H1 (cell line): ENCODE measurements at regions not wholly inside any gene's neighbourhood (a gene's known extent, or its start where the extent isn't known, plus 50 kb on each side); places are given as distances from the start of the nearest gene placed in this dataset.

Experiments
- CTCF ChIA-PET: fragments of 300-600 bp; sonication (Branson Sonifier 250); formaldehyde crosslinking; loops from one replicate; lab custom pipeline; 2021; ENCODE audit not compliant: partially characterized antibody; lab: Charles Lee
- POLR2A ChIA-PET: fragments of 300-600 bp; sonication (Branson Sonifier 250); formaldehyde crosslinking; loops from one replicate; lab custom pipeline; 2021; ENCODE audit warnings: inconsistent platforms; ENCODE audit not compliant: partially characterized antibody; lab: Charles Lee
- DNase-seq, 2 experiments: peaks; one replicate each; pipeline versions ENCODE4 v3.0.0 to v3.0.0-alpha.2; 2010 to 2022; ENCODE audit warnings: low spot score in 2 of 2, low read depth in 1 of 2, mixed read lengths in 1 of 2
- FAIRE-seq: peaks from 2 replicates; lab custom pipeline; 2011; peaks lifted over from hg19 to GRCh38; lab: Jason Lieb, UNC
- H2AFZ ChIP-seq: 2 replicates; pipeline ENCODE4 v1.8.1; 2012; ENCODE audit warnings: low read length, inconsistent platforms
- H2AK5ac ChIP-seq: 2 replicates; pipeline ENCODE4 v1.6.1; 2013; ENCODE audit warnings: low read depth, low read length
- H2BK120ac ChIP-seq: replicated peaks from 2 replicates; pipeline ENCODE3; 2013; ENCODE audit warnings: low read depth, low read length, inconsistent platforms
- H2BK12ac ChIP-seq: 2 replicates; pipeline ENCODE4 v1.6.1; 2013; ENCODE audit warnings: low read depth, low read length
- H2BK15ac ChIP-seq: 2 replicates; pipeline ENCODE4 v1.6.1; 2013; ENCODE audit warnings: low read length
- H2BK20ac ChIP-seq: 2 replicates; pipeline ENCODE4 v1.6.1; 2013; ENCODE audit warnings: low read length
- H2BK5ac ChIP-seq: 2 replicates; pipeline ENCODE4 v1.6.1; 2013; ENCODE audit warnings: low read depth, low read length
- H3K14ac ChIP-seq: 2 replicates; pipeline ENCODE4 v1.6.1; 2013; ENCODE audit warnings: inconsistent platforms; ENCODE audit not compliant: insufficient read length
- H3K18ac ChIP-seq: 2 replicates; pipeline ENCODE4 v1.6.1; 2013; ENCODE audit warnings: low read length; ENCODE audit errors: extremely low read depth
- H3K23ac ChIP-seq: 2 replicates; pipeline ENCODE4 v1.6.1; 2013; ENCODE audit warnings: inconsistent platforms; ENCODE audit not compliant: insufficient read length
- H3K23me2 ChIP-seq: 2 replicates; pipeline ENCODE4 v1.6.1; 2013; ENCODE audit warnings: low read depth, low read length
- H3K27ac ChIP-seq: 2 replicates; pipeline ENCODE4 v1.6.1; 2011; ENCODE audit warnings: low read depth, low read length, inconsistent platforms
- H3K27me3 ChIP-seq, 4 experiments: replicated peaks in 1 of 4; 1 replicate in 1 of 4; 2 replicates in 3 of 4; pipeline versions ENCODE4 v1.6.1 to v1.8.1; 2011 to 2013; ENCODE audit warnings: low read length in 3 of 4, mild to moderate bottlenecking in 3 of 4, inconsistent platforms in 2 of 4, mixed read lengths in 2 of 4, moderate library complexity in 1 of 4; ENCODE audit not compliant: control insufficient read depth in 3 of 4, insufficient read depth in 3 of 4; ENCODE audit errors: extremely low read depth in 1 of 4
- H3K36me3 ChIP-seq, 4 experiments: 2 replicates each; pipeline versions ENCODE4 v1.6.1 to v1.8.1; 2011 to 2013; ENCODE audit warnings: mild to moderate bottlenecking in 4 of 4, low read length in 3 of 4, moderate library complexity in 2 of 4, control low read depth in 1 of 4, inconsistent platforms in 1 of 4; ENCODE audit not compliant: insufficient read depth in 4 of 4, control insufficient read depth in 2 of 4
- H3K4ac ChIP-seq: replicated peaks from 2 replicates; pipeline ENCODE3; 2013; ENCODE audit warnings: low read length, low read depth, mixed read lengths, inconsistent platforms; ENCODE audit not compliant: insufficient read length
- H3K4me1 ChIP-seq, 4 experiments: replicated peaks in 1 of 4; 1 replicate in 1 of 4; 2 replicates in 3 of 4; pipeline versions ENCODE4 v1.6.1 to v1.8.1; 2011 to 2013; ENCODE audit warnings: low read length in 3 of 4, inconsistent platforms in 2 of 4, mixed read lengths in 1 of 4; ENCODE audit not compliant: insufficient read depth in 4 of 4, control insufficient read depth in 3 of 4
- H3K4me2 ChIP-seq, 2 experiments: 2 replicates each; pipeline versions ENCODE4 v1.6.1 to v1.8.1; 2011 to 2013; ENCODE audit warnings: low read depth in 2 of 2, low read length in 2 of 2, control low read depth in 1 of 2, inconsistent platforms in 1 of 2, mild to moderate bottlenecking in 1 of 2; ENCODE audit not compliant: insufficient read depth in 1 of 2
- H3K4me3 ChIP-seq, 4 experiments: fragments of 200-600, 300-600 bp in 1 of 4; sonication (generic), shearing (Covaris generic), sonication (Bioruptor Twin) in 1 of 4; 2 replicates each; pipeline versions ENCODE4 v1.5.1 to v1.8.1; 2011 to 2016; ENCODE audit warnings: low read length in 4 of 4, low read depth in 3 of 4, control low read depth in 2 of 4, inconsistent platforms in 2 of 4, mild to moderate bottlenecking in 2 of 4, mixed read lengths in 1 of 4, moderate library complexity in 1 of 4; ENCODE audit not compliant: insufficient read depth in 2 of 4; ENCODE audit errors: extremely low read depth in 1 of 4
- H3K56ac ChIP-seq: replicated peaks from 2 replicates; pipeline ENCODE3; 2013; ENCODE audit warnings: low read depth, mild to moderate bottlenecking, mixed read lengths, low read length, inconsistent platforms; ENCODE audit not compliant: insufficient read length
- H3K79me1 ChIP-seq: 2 replicates; pipeline ENCODE4 v1.6.1; 2013; ENCODE audit warnings: low read depth, low read length, control low read depth
- H3K79me2 ChIP-seq, 2 experiments: 2 replicates each; pipeline versions ENCODE4 v1.6.1 to v1.8.1; 2012 to 2013; ENCODE audit warnings: low read length in 2 of 2, mild to moderate bottlenecking in 2 of 2, inconsistent platforms in 1 of 2; ENCODE audit not compliant: insufficient read depth in 2 of 2, control insufficient read depth in 1 of 2
- H3K9ac ChIP-seq, 4 experiments: replicated peaks in 1 of 4; 1 replicate in 1 of 4; 2 replicates in 3 of 4; pipeline versions ENCODE4 v1.6.1 to v1.8.1; 2011 to 2013; ENCODE audit warnings: low read depth in 3 of 4, low read length in 3 of 4, control low read depth in 2 of 4, mild to moderate bottlenecking in 2 of 4, moderate library complexity in 2 of 4, inconsistent platforms in 1 of 4; ENCODE audit errors: extremely low read depth in 1 of 4
- H3K9me3 ChIP-seq, 2 experiments: 2 replicates each; pipeline versions ENCODE4 v1.6.1 to v1.8.1; 2012 to 2013; ENCODE audit warnings: mild to moderate bottlenecking in 2 of 2, moderate library complexity in 2 of 2, control low read depth in 1 of 2, inconsistent platforms in 1 of 2, low read depth in 1 of 2, low read length in 1 of 2, mixed read lengths in 1 of 2; ENCODE audit not compliant: insufficient read depth in 2 of 2
- H4K20me1 ChIP-seq, 2 experiments: replicated peaks in 1 of 2; 2 replicates each; pipeline versions ENCODE3 to v1.8.1; 2011 to 2013; ENCODE audit warnings: inconsistent platforms in 2 of 2, low read length in 2 of 2, mild to moderate bottlenecking in 1 of 2; ENCODE audit not compliant: insufficient read depth in 2 of 2, control insufficient read depth in 1 of 2
- H4K5ac ChIP-seq: 2 replicates; pipeline ENCODE4 v1.6.1; 2013; ENCODE audit warnings: low read length, low read depth, mixed read lengths, inconsistent platforms; ENCODE audit not compliant: insufficient read length
- H4K8ac ChIP-seq: 2 replicates; pipeline ENCODE4 v1.8.0; 2013; ENCODE audit warnings: mild to moderate bottlenecking, moderate library complexity, low read length, inconsistent platforms; ENCODE audit not compliant: insufficient read depth; ENCODE audit errors: extremely low read depth
- H4K91ac ChIP-seq: replicated peaks from 2 replicates; pipeline ENCODE3; 2013; ENCODE audit warnings: low read length, mixed read lengths, inconsistent platforms; ENCODE audit not compliant: insufficient read length
- BACH1 ChIP-seq: IDR thresholded peaks from 2 replicates; pipeline ENCODE4 v1.6.1; 2012; ENCODE audit warnings: low read length, improper control_type of control experiment
- CTBP2 ChIP-seq: IDR thresholded peaks from 2 replicates; pipeline ENCODE4 v1.7.0; 2011; ENCODE audit warnings: borderline replicate concordance, mild to moderate bottlenecking, moderate library complexity, mixed read lengths, low read length; ENCODE audit not compliant: insufficient read depth, insufficient read length
- GABPA ChIP-seq: IDR thresholded peaks from 2 replicates; pipeline ENCODE4 v1.6.1; 2011; ENCODE audit warnings: mild to moderate bottlenecking, low read length, moderate library complexity, borderline replicate concordance; ENCODE audit not compliant: insufficient read depth
- KDM4A ChIP-seq: IDR thresholded peaks from one replicate; pipeline ENCODE4 v1.7.1; 2012; ENCODE audit warnings: low read depth, mild to moderate bottlenecking, moderate library complexity, low read length, inconsistent platforms; ENCODE audit not compliant: severe bottlenecking
- MAFK ChIP-seq: IDR thresholded peaks from 2 replicates; pipeline ENCODE4 v1.6.1; 2012; ENCODE audit warnings: low read depth, mild to moderate bottlenecking, improper control_type of control experiment, low read length
- PHF8 ChIP-seq: fragments of 200-600 bp; sonication (generic); conservative IDR thresholded peaks from 2 replicates; pipeline ENCODE4 v1.7.1; 2012; ENCODE audit warnings: low read depth, mild to moderate bottlenecking, inconsistent platforms, low read length, moderate library complexity
- POLR2AphosphoS5 ChIP-seq: IDR thresholded peaks from 2 replicates; pipeline ENCODE4 v1.6.1; 2011; ENCODE audit warnings: low read depth, low read length
- RBBP5 ChIP-seq: IDR thresholded peaks from 2 replicates; pipeline ENCODE4 v1.7.1; 2012; ENCODE audit warnings: low read depth, mild to moderate bottlenecking, inconsistent platforms, low read length, moderate library complexity, borderline replicate concordance
- SIRT6 ChIP-seq: IDR thresholded peaks from one replicate; pipeline ENCODE4 v1.7.1; 2012; ENCODE audit warnings: low read length, inconsistent platforms
- SP1 ChIP-seq: IDR thresholded peaks from 2 replicates; pipeline ENCODE4 v1.6.1; 2011; ENCODE audit warnings: low read depth, low read length
- SP2 ChIP-seq: IDR thresholded peaks from 2 replicates; pipeline ENCODE4 v1.6.1; 2012; ENCODE audit warnings: mild to moderate bottlenecking, low read length, inconsistent platforms
- WGBS, 2 experiments: shearing (Covaris generic) in 1 of 2; methylation state at CpG; one replicate each; pipeline versions ENCODE4 v1.1.6 to v1.1.7; 2013 to 2015; ENCODE audit warnings: low lambda C conversion rate in 2 of 2, mixed read lengths in 2 of 2, inconsistent platforms in 1 of 2, low coverage in 1 of 2, missing lambda C conversion rate in 1 of 2; ENCODE audit not compliant: insufficient replicate concordance in 2 of 2, insufficient coverage in 1 of 2, insufficient read length in 1 of 2; ENCODE audit errors: extremely low coverage in 1 of 2, missing lambda C conversion rate in 1 of 2; 5-methylcytosine and 5-hydroxymethylcytosine counted together
- TF ChIP-seq, protein P1 (sequence below), 3 experiments: IDR thresholded peaks; 1 replicate in 2 of 3; 2 replicates in 1 of 3; pipeline versions ENCODE4 v1.5.1 to v1.6.1; 2011; ENCODE audit warnings: low read length in 3 of 3, mild to moderate bottlenecking in 3 of 3, inconsistent platforms in 2 of 3, low read depth in 1 of 3, moderate library complexity in 1 of 3; ENCODE audit not compliant: insufficient read depth in 1 of 3; ENCODE audit errors: control extremely low read depth in 1 of 3

DNA sequence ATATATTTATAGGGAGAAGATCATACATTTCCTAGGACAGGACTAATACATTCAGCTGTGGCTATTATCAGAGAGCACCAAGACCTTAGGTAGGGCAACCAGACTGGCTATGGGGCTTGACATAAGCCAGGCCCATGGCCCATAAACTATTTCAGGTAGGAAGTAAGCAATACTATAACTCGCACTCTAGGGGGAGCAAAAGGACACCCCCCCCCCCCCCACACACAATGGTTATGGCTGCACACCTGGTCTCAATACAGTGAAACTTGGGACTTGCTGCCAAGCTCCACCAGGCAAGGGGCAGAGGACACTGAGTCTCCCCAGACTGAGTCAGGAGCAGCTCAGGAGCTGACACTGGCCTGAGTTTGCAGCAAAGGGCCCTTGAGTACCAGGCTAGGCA is 348.9 kb upstream of the ASIC2 start:
- no peak for FAIRE-seq
- H3K23ac ChIP-seq = no peak overlapping the region
- no peak overlapping the region for H3K4me3 ChIP-seq
- no peak overlapping the region for H3K4ac ChIP-seq
- no peaks in the 10 kb centered on the region for H3K79me1 ChIP-seq
- no peak overlapping the region for H2BK120ac ChIP-seq
- no peaks in the 10 kb centered on the region for H3K27me3 ChIP-seq
- H3K4me1 ChIP-seq = peaks cover 6 to 21% (median 10%) of the 10 kb centered on the region in 4 experiments; a peak in 4 of 7 replicates
- ChIA-PET POLR2A (no interaction called here), CTCF (interaction anchor here (0.8 to 2.3 kb wide), 17 partner anchors 9 to 181 kb away, joined by 3 to 14 read pairs (median 4); no protein-coding TSS in a partner anchor)
- no peak overlapping the region for H4K5ac ChIP-seq
- no peak overlapping the region for H4K91ac ChIP-seq
- no peak overlapping the region for H3K4me2 ChIP-seq
- H3K36me3 ChIP-seq = peaks cover 0 to 5% (median 0%) of the 10 kb centered on the region in 4 experiments; a peak in 2 of 8 replicates
- H2AFZ ChIP-seq = peak overlapping the region; percentile 74; the same call in 1 of the 2 replicates
- no peak overlapping the region for H3K56ac ChIP-seq
- H3K79me2 ChIP-seq = no peaks in the 10 kb centered on the region
- H3K9me3 ChIP-seq = peaks cover 5 to 12% of the 10 kb centered on the region in 2 experiments
- H3K14ac ChIP-seq = no peak overlapping the region
- no peak overlapping the region for H4K8ac ChIP-seq
- H2BK15ac ChIP-seq = no peak overlapping the region
- no peak overlapping the region for H2BK20ac ChIP-seq
- no peak overlapping the region for H3K18ac ChIP-seq
- H3K9ac ChIP-seq = no peak overlapping the region
- DNase-seq = no peak
- H4K20me1 ChIP-seq = no peaks in the 10 kb centered on the region
- no peak overlapping the region for H3K27ac ChIP-seq
- H3K23me2 ChIP-seq = no peaks in the 10 kb centered on the region; the same call in 1 of the 2 replicates
- WGBS, 2 experiments = 43% methylated on average over 1 of the region's 1 CpG; no CpG with 5 or more reads in 1 of the 2 experiments
- no peak overlapping the region for H2BK5ac ChIP-seq
- H2AK5ac ChIP-seq = no peak overlapping the region
- H2BK12ac ChIP-seq = no peak overlapping the region
- TF ChIP-seq MAFK = no peak
- TF ChIP-seq GABPA = no peak
- no peak for TF ChIP-seq SP2
- no peak for TF ChIP-seq BACH1
- TF ChIP-seq KDM4A = no peak
- TF ChIP-seq POLR2AphosphoS5 = no peak
- no peak for TF ChIP-seq CTBP2
- TF ChIP-seq RBBP5 = no peak
- TF ChIP-seq SIRT6 = no peak
- no peak for TF ChIP-seq SP1
- TF ChIP-seq PHF8 = no peak
- TF ChIP-seq, protein P1, sequence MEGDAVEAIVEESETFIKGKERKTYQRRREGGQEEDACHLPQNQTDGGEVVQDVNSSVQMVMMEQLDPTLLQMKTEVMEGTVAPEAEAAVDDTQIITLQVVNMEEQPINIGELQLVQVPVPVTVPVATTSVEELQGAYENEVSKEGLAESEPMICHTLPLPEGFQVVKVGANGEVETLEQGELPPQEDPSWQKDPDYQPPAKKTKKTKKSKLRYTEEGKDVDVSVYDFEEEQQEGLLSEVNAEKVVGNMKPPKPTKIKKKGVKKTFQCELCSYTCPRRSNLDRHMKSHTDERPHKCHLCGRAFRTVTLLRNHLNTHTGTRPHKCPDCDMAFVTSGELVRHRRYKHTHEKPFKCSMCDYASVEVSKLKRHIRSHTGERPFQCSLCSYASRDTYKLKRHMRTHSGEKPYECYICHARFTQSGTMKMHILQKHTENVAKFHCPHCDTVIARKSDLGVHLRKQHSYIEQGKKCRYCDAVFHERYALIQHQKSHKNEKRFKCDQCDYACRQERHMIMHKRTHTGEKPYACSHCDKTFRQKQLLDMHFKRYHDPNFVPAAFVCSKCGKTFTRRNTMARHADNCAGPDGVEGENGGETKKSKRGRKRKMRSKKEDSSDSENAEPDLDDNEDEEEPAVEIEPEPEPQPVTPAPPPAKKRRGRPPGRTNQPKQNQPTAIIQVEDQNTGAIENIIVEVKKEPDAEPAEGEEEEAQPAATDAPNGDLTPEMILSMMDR (IDR thresholded peaks at IDR 0.05; ENCODE audit: control extremely low read depth in 1 of 3, insufficient read depth in 1 of 3, low read depth in 1 of 3, low read length in 3 of 3) = peak; percentile 20 to 45 (median 32); a peak in 3 of 4 replicates
